H9 (cell line): ENCODE measurements at regions not wholly inside any gene's neighbourhood (a gene's known extent, or its start where the extent isn't known, plus 50 kb on each side); places are given as distances from the start of the nearest gene placed in this dataset.
"Not testable (repeated sequence)": the region's sequence is repeated elsewhere in the genome, so short reads cannot be mapped to it uniquely, and the experiment has no call there.

Experiments
- DNase-seq: peaks from one replicate; pipeline ENCODE4 v3.0.0-alpha.2; 2017
- H2AFZ ChIP-seq: one replicate; pipeline ENCODE4 v1.6.1; 2013; ENCODE audit warnings: mild to moderate bottlenecking, low read length, control low read depth, moderate library complexity
- H2AK5ac ChIP-seq: 2 replicates; pipeline ENCODE4 v1.6.1; 2013; ENCODE audit warnings: low read length, control low read depth, mixed read lengths; ENCODE audit not compliant: insufficient read length
- H2BK120ac ChIP-seq: one replicate; pipeline ENCODE4 v1.6.1; 2013; ENCODE audit warnings: low read depth, mild to moderate bottlenecking, low read length, control low read depth, inconsistent platforms; ENCODE audit not compliant: poor library complexity, severe bottlenecking
- H2BK12ac ChIP-seq: 2 replicates; pipeline ENCODE4 v1.6.1; 2013; ENCODE audit warnings: low read length, control low read depth, mixed read lengths, low read depth; ENCODE audit not compliant: insufficient read length
- H2BK15ac ChIP-seq: 2 replicates; pipeline ENCODE4 v1.6.1; 2013; ENCODE audit warnings: low read depth, low read length, control low read depth
- H2BK20ac ChIP-seq: one replicate; pipeline ENCODE4 v1.6.1; 2013; ENCODE audit warnings: low read depth, mild to moderate bottlenecking, low read length, control low read depth, inconsistent platforms; ENCODE audit not compliant: poor library complexity, severe bottlenecking
- H2BK5ac ChIP-seq: 2 replicates; pipeline ENCODE4 v1.6.1; 2013; ENCODE audit warnings: low read length, control low read depth, mixed read lengths; ENCODE audit not compliant: insufficient read length
- H3K14ac ChIP-seq: 2 replicates; pipeline ENCODE4 v1.6.1; 2013; ENCODE audit warnings: low read length, control low read depth; ENCODE audit not compliant: insufficient read depth
- H3K18ac ChIP-seq: 2 replicates; pipeline ENCODE4 v1.6.1; 2013; ENCODE audit warnings: low read depth, mild to moderate bottlenecking, mixed read lengths, low read length, control low read depth; ENCODE audit not compliant: insufficient read length
- H3K23ac ChIP-seq: 2 replicates; pipeline ENCODE4 v1.6.1; 2013; ENCODE audit warnings: low read length, control low read depth, mixed read lengths, low read depth; ENCODE audit not compliant: insufficient read length
- H3K23me2 ChIP-seq: 2 replicates; pipeline ENCODE4 v1.6.1; 2013; ENCODE audit warnings: low read depth, mild to moderate bottlenecking, mixed read lengths, low read length, control low read depth; ENCODE audit not compliant: insufficient read length, poor library complexity, severe bottlenecking
- H3K27ac ChIP-seq: 2 replicates; pipeline ENCODE4 v1.5.1; 2013; ENCODE audit warnings: low read length, control low read depth, mixed read lengths, low read depth; ENCODE audit not compliant: insufficient read length
- H3K27me3 ChIP-seq: 2 replicates; pipeline ENCODE4 v1.6.1; 2013; ENCODE audit warnings: low read length, control low read depth, inconsistent platforms; ENCODE audit not compliant: insufficient read depth
- H3K4ac ChIP-seq: 2 replicates; pipeline ENCODE4 v1.6.1; 2013; ENCODE audit warnings: low read depth, mild to moderate bottlenecking, control low read depth, inconsistent platforms, low read length, moderate library complexity
- H3K4me1 ChIP-seq: 2 replicates; pipeline ENCODE4 v1.6.1; 2013; ENCODE audit warnings: low read length, control low read depth, inconsistent platforms; ENCODE audit not compliant: insufficient read depth
- H3K4me2 ChIP-seq: 2 replicates; pipeline ENCODE4 v1.6.1; 2013; ENCODE audit warnings: low read length, control low read depth, mixed read lengths; ENCODE audit not compliant: insufficient read length, insufficient read depth
- H3K56ac ChIP-seq: 2 replicates; pipeline ENCODE4 v1.6.1; 2013; ENCODE audit warnings: low read depth, mild to moderate bottlenecking, mixed read lengths, low read length, control low read depth; ENCODE audit not compliant: insufficient read length
- H3K79me1 ChIP-seq: 2 replicates; pipeline ENCODE4 v1.6.1; 2013; ENCODE audit warnings: low read depth, mild to moderate bottlenecking, moderate library complexity, low read length, control low read depth, inconsistent platforms; ENCODE audit not compliant: insufficient read depth, poor library complexity, severe bottlenecking
- H3K79me2 ChIP-seq: 2 replicates; pipeline ENCODE4 v1.6.1; 2013; ENCODE audit warnings: low read length, control low read depth, inconsistent platforms; ENCODE audit not compliant: insufficient read depth
- H3K9ac ChIP-seq: 2 replicates; pipeline ENCODE4 v1.6.1; 2013; ENCODE audit warnings: low read length, control low read depth, mixed read lengths; ENCODE audit not compliant: insufficient read length; ENCODE audit errors: extremely low read depth
- H3K9me3 ChIP-seq: one replicate; pipeline ENCODE4 v1.6.1; 2013; ENCODE audit warnings: low read depth, low read length, inconsistent platforms; ENCODE audit not compliant: control insufficient read depth
- H3T11ph ChIP-seq: one replicate; pipeline ENCODE4 v1.6.1; 2013; ENCODE audit warnings: mild to moderate bottlenecking, low read length, control low read depth, inconsistent platforms
- H4K20me1 ChIP-seq: one replicate; pipeline ENCODE4 v1.6.1; 2013; ENCODE audit not compliant: control insufficient read depth, insufficient read length, insufficient read depth
- H4K5ac ChIP-seq: 2 replicates; pipeline ENCODE4 v1.6.1; 2013; ENCODE audit warnings: low read depth, mild to moderate bottlenecking, mixed read lengths, low read length, control low read depth; ENCODE audit not compliant: insufficient read length
- H4K8ac ChIP-seq: replicated peaks from 2 replicates; pipeline ENCODE4 v1.6.1; 2013; ENCODE audit warnings: low read length, control low read depth, mixed read lengths, low read depth; ENCODE audit not compliant: insufficient read length
- H4K91ac ChIP-seq: 2 replicates; pipeline ENCODE4 v1.6.1; 2013; ENCODE audit warnings: low read depth, mild to moderate bottlenecking, moderate library complexity, mixed read lengths, low read length, control low read depth; ENCODE audit not compliant: insufficient read length
- H3K27ac Mint-ChIP-seq, 3 experiments: 2 replicates in 2 of 3; 3 replicates in 1 of 3; pipeline ENCODE4 v1.8.0; 2020 to 2021; ENCODE audit warnings: mixed read lengths in 3 of 3, mild to moderate bottlenecking in 1 of 3, moderate library complexity in 1 of 3
- H3K27me3 Mint-ChIP-seq: 2 replicates; pipeline ENCODE4 v1.8.0; 2021; ENCODE audit warnings: low read depth, mild to moderate bottlenecking, moderate library complexity, mixed read lengths
- H3K36me3 Mint-ChIP-seq, 3 experiments: 2 replicates in 2 of 3; 3 replicates in 1 of 3; pipeline ENCODE4 v1.8.0; 2020 to 2021; ENCODE audit warnings: low read depth in 3 of 3, mixed read lengths in 3 of 3; ENCODE audit not compliant: insufficient read depth in 1 of 3
- H3K4me1 Mint-ChIP-seq, 2 experiments: 2 replicates each; pipeline ENCODE4 v1.8.0; 2020; ENCODE audit warnings: mixed read lengths in 2 of 2
- H3K4me3 Mint-ChIP-seq, 2 experiments: 2 replicates in 1 of 2; 3 replicates in 1 of 2; pipeline ENCODE4 v1.8.0; 2020 to 2021; ENCODE audit warnings: mild to moderate bottlenecking in 2 of 2, mixed read lengths in 2 of 2, moderate library complexity in 1 of 2
- H3K9me3 Mint-ChIP-seq, 2 experiments: 2 replicates in 1 of 2; 3 replicates in 1 of 2; pipeline ENCODE4 v1.8.0; 2020; ENCODE audit warnings: mild to moderate bottlenecking in 2 of 2, mixed read lengths in 2 of 2, moderate library complexity in 1 of 2
- WGBS: extraction: QIAGEN DNeasy Blood & Tissue Kit; methylation state at CpG from one replicate; pipeline ENCODE4 v1.1.7; 2013; ENCODE audit warnings: missing lambda C conversion rate, low lambda C conversion rate, mixed read lengths; ENCODE audit not compliant: insufficient read length; ENCODE audit errors: extremely low coverage; 5-methylcytosine and 5-hydroxymethylcytosine counted together
- TF ChIP-seq, protein P1 (sequence below): fragments of 200-600 bp; sonication (generic); conservative IDR thresholded peaks from 3 replicates; pipeline ENCODE4 v1.8.0; 2021; ENCODE audit warnings: antibody characterized with exemption, mild to moderate bottlenecking

DNA sequence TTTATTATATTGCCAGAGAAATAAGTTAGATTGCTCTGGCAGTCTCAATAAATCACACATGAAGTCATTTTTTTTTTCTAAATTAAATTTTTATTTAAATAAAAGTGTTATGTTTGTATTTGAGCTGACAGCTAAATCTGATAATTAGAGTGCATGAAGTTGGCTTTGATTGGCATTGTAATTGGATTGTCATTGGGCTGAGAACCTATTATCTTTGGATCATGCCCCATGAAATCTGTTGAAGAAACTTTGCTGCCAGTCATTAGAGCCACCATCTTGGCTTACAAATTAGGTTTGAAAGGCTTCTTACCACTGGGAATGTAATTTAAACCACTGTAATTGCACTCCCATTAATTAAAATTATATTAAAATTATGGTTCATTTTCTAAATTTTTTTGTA, 507.9 kb upstream of the FANCL start:
- H3K4me1 Mint-ChIP-seq = peaks cover 3% of the 10 kb centered on the region in 2 experiments; a peak in 2 of 4 replicates
- Histone ChIP-seq H3K27me3 (no peaks in the 10 kb centered on the region), H3K14ac (no peak overlapping the region), H2BK5ac (no peak overlapping the region), H3K23me2 (no peaks in the 10 kb centered on the region), H3K18ac (no peak overlapping the region), H3K4ac (no peak overlapping the region), H2BK12ac (no peak overlapping the region), H4K20me1 (no peaks in the 10 kb centered on the region), H3K4me2 (no peak overlapping the region), H3K4me1 (no peaks in the 10 kb centered on the region), H2BK15ac (no peak overlapping the region), H2AFZ (no peak overlapping the region), H3K23ac (no peak overlapping the region), H2AK5ac (no peak overlapping the region), H3K79me1 (no peaks in the 10 kb centered on the region), H3K79me2 (no peaks in the 10 kb centered on the region), H3K56ac (no peak overlapping the region), H3T11ph (no peak overlapping the region), H4K8ac (no peak overlapping the region), H3K27ac (no peak overlapping the region), H4K5ac (no peak overlapping the region), H3K9ac (no peak overlapping the region), H2BK20ac (no peak overlapping the region), H3K9me3 (peaks cover 12% of the 10 kb centered on the region), H2BK120ac (no peak overlapping the region), H4K91ac (no peak overlapping the region)
- H3K36me3 Mint-ChIP-seq = peaks cover 16 to 35% (median 24%) of the 10 kb centered on the region in 3 experiments
- H3K9me3 Mint-ChIP-seq = peaks cover 20 to 42% of the 10 kb centered on the region in 2 experiments
- no peaks in the 10 kb centered on the region for H3K27me3 Mint-ChIP-seq
- TF ChIP-seq, protein P1, sequence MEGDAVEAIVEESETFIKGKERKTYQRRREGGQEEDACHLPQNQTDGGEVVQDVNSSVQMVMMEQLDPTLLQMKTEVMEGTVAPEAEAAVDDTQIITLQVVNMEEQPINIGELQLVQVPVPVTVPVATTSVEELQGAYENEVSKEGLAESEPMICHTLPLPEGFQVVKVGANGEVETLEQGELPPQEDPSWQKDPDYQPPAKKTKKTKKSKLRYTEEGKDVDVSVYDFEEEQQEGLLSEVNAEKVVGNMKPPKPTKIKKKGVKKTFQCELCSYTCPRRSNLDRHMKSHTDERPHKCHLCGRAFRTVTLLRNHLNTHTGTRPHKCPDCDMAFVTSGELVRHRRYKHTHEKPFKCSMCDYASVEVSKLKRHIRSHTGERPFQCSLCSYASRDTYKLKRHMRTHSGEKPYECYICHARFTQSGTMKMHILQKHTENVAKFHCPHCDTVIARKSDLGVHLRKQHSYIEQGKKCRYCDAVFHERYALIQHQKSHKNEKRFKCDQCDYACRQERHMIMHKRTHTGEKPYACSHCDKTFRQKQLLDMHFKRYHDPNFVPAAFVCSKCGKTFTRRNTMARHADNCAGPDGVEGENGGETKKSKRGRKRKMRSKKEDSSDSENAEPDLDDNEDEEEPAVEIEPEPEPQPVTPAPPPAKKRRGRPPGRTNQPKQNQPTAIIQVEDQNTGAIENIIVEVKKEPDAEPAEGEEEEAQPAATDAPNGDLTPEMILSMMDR = no peak
- DNase-seq = no peak
- H3K27ac Mint-ChIP-seq = no peak overlapping the region
- no peak overlapping the region for H3K4me3 Mint-ChIP-seq

DNA sequence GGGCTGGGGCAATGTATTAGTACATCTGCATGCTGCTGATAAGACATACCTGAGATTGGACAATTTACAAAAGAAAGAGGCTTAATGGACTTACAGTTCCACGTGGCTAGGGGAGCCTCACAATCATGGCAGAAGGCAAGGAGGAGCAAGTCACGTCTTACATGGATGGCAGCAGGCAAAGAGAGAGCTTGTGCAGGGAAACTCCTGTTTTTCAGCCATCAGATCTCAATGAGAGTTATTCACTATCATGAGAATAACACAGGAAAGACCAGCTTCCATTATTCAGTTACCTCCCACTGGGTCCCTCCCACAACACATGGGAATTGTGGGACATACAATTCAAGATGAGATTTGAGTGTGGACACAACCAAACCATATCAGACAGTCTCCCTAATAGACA, 504.2 kb upstream of the FANCL start:
- not testable (repeated sequence) for H3K4me1 Mint-ChIP-seq, H3K79me1 ChIP-seq, H3T11ph ChIP-seq, H3K4me1 ChIP-seq, H3K27me3 Mint-ChIP-seq, H3K4ac ChIP-seq, H4K8ac ChIP-seq, H2AFZ ChIP-seq, H3K4me2 ChIP-seq, H3K27me3 ChIP-seq, H4K20me1 ChIP-seq, DNase-seq, H2BK12ac ChIP-seq, H3K9ac ChIP-seq, H3K27ac Mint-ChIP-seq, H2BK5ac ChIP-seq, H4K5ac ChIP-seq, H2BK120ac ChIP-seq, H2BK15ac ChIP-seq, H3K4me3 Mint-ChIP-seq, H3K27ac ChIP-seq, H3K79me2 ChIP-seq, H3K18ac ChIP-seq, H4K91ac ChIP-seq, H2AK5ac ChIP-seq, H3K56ac ChIP-seq, H3K23me2 ChIP-seq, H2BK20ac ChIP-seq, H3K23ac ChIP-seq, H3K14ac ChIP-seq
- peaks cover 12% of the 10 kb centered on the region for H3K9me3 ChIP-seq
- Mint-ChIP-seq H3K9me3 (peaks cover 12 to 17% of the 10 kb centered on the region in 2 experiments; a peak in 4 of 5 replicates), H3K36me3 (peaks cover 7 to 16% (median 10%) of the 10 kb centered on the region in 3 experiments; a peak in 6 of 7 replicates)
- WGBS = no CpG with 5 or more reads among the region's 2 CpGs
